H1 (cell line): ENCODE measurements at regions not wholly inside any gene's neighbourhood (a gene's known extent, or its start where the extent isn't known, plus 50 kb on each side); places are given as distances from the start of the nearest gene placed in this dataset.

ENCODE experiments used
- ATF2 ChIP-seq: IDR thresholded peaks from 2 replicates; pipeline ENCODE4 v1.6.1; 2012; ENCODE audit warnings: low read length, inconsistent platforms
- SIN3A ChIP-seq, 2 experiments: IDR thresholded peaks in 1 of 2; conservative IDR thresholded peaks in 1 of 2; 2 replicates each; pipeline ENCODE4 v1.6.1; 2011 to 2012; ENCODE audit warnings: low read length in 2 of 2, improper control_type of control experiment in 1 of 2, low read depth in 1 of 2, mild to moderate bottlenecking in 1 of 2
- SRF ChIP-seq: IDR thresholded peaks from 2 replicates; pipeline ENCODE4 v1.6.1; 2011; ENCODE audit warnings: mild to moderate bottlenecking, low read depth, low read length, moderate library complexity
- ZNF274 ChIP-seq: IDR thresholded peaks from 2 replicates; pipeline ENCODE4 v1.7.0; 2012; ENCODE audit warnings: low read length, borderline replicate concordance; ENCODE audit errors: extremely low read depth

DNA sequence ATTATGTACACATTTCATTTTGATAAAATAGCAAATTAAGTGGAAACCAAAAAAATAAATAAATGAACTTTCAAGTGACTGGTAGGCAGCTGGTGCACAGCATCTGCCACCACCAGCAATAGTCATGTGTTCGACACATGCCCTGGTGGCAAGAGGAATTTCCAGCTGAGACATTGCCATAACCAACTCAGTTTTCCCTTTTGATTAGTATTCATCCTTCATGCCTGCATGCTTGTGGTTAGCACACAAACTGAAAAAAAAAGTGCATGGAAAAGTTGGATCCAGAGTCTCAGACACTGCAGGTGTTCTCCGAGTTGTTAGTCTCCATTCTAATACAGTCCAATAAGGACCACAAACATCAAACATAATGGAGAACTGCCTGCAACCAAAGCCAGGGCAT is 156.0 kb upstream of the SOX4 start (continued):
- TF ChIP-seq SRF (no peak), ZNF274 (no peak), ATF2 (no peak), SIN3A (conservative IDR thresholded peaks at IDR 0.05 in 1 of 2, IDR thresholded peaks at IDR 0.05 in 1 of 2; ENCODE audit: low read depth in 1 of 2, low read length in 2 of 2) (no peak)
- TF ChIP-seq, all 59 proteins: peak for 0
